Fibroblast of skin of right quadriceps (primary cell): ENCODE measurements at regions not wholly inside any gene's neighbourhood (a gene's known extent, or its start where the extent isn't known, plus 50 kb on each side); places are given as distances from the start of the nearest gene placed in this dataset.
"Not testable (repeated sequence)": the region's sequence is repeated elsewhere in the genome, so short reads cannot be mapped to it uniquely, and the experiment has no call there.

ENCODE experiments used
- DNase-seq: peaks from one replicate; pipeline ENCODE4 v3.0.0-alpha.2; 2013

DNA sequence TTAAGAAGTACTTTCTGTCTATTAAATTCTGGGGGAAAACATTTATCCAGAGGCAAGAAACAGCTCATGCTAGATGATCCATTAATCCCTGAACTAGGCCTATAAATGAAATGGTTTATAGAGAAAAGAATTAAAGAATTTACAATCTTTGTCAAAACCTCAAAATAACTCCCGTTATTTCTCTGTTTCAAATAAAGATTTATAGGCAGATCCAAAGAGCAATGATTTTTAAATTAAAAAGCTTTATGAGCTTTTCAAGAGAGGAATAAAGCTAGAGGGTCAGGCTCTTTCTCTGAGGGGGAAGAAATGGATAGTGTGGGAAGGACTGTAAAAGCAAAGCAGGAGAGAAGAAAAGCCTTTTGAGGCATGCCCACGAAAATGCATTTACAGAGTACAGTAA lies 82.5 kb upstream of the OGFRL1 start:
- no peak for DNase-seq

DNA sequence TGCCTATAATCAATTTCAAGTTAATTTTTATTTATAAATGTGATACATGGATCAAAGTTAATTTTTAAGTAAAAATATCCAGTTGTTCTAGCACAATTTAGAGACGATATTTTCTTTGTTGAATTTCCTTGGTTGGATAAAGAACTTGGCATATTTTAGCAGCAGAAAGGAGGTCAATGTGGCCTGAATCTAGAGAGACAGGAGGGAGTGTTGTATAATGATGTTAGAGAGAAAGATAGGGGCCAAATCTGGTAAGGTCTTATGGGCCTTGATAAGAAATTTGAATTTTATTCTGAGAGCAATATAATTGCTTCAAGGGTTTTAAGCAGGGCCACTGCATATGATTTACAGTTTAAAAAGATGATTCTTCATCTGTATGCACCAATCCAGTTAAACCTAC lies 79.4 kb upstream of the OGFRL1 start:
- no peak for DNase-seq

- no peak for DNase-seq
Observed at GRCh38 chr6:71209626-71210025, 79.0 kb upstream of the OGFRL1 start.

GRCh38 chr6:71211799-71212198 lies 76.8 kb upstream of the OGFRL1 start:
- DNase-seq, result peak; percentile 16

- no peak for DNase-seq
Observed at GRCh38 chr6:71220466-71220865, 68.1 kb upstream of the OGFRL1 start.

GRCh38 chr6:71222671-71223070 lies 65.9 kb upstream of the OGFRL1 start:
- DNase-seq, result no peak

DNA sequence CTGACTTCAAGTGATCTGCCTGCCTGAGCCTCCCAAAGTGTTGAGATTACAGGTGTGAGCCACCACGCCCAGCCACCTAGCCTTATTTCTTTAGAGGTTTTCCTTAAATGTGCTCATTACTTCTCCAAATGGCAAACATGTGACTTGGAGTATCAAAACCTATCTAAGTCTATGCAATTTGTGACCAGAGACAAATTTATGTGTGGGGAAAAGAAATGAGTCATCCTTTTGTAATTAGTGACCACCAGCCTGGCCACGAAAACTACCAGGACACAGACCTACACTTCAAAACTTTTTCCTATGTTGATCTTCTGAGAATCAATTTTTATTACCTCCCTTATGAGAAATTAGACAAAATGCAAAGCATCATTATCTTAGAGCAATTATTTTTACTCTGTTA lies 64.6 kb upstream of the OGFRL1 start:
- no peak for DNase-seq

GRCh38 chr6:71226151-71226550 lies 62.5 kb upstream of the OGFRL1 start:
- no peak for DNase-seq

DNA sequence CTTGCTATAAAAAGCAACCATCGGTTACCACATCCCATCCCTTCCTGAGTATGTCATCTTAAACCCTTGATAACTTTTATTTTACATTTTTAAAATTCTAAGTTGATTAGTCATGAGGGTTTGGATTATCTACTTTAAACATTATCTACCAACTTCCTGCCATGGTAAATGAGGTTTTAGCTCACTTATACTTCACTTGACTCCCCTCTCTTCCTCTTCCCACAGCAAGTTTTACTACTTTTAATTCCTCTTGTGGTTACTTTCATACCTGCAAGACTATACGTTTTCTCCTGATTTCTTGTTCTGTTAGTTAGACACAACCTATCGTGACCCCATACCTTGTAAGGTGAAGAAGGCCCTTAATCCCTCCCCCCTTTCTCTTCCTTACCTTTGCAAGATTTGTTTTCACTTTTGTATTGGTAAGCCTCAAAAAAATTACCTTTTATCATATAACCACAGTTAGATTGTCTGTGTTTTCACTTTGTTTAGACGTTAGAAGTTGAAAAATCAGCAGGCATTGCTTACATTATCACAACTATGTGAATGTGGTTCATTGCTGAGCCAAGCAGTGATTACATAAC lies 60.1 kb upstream of the OGFRL1 start:
- DNase-seq, result peak; percentile 55

DNA sequence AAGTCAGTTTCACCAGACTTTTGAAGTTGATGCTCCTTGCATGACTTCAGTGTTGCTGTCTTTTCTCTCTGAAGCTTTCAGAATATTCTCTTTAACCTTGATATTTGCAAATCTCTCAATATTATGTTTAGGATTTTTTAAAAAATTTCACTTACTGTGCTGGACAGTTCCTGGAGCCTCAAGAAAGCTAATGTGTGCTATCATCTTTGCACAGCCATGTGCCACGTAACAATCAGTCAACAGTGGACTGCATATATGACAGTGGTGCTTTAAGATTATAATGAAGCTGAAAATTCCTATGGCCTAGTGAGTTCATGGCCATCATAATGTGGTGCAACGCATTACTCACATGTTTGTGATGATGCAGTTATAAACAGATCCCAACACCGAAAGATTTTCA lies 59.1 kb upstream of the OGFRL1 start:
- no peak for DNase-seq

DNA sequence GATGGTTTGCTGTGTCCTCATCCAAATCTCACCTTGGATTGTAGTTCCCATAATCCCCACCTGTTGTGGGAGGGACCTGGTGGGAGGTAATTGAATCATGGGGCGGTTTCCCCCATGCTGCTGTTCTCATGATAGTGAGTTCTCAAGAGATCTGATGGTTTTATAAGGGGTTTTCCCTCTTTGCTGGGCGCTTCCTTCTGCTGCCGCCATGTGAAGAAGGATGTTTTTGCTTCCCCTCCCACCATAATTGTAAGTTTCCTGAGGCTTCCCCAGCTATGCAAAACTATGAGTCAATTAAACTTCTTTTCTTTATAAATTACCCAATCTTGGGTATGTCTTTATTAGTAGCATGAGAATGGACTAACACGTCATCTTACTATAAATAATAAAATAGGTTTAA lies 55.7 kb upstream of the OGFRL1 start:
- not testable (repeated sequence) for DNase-seq

- no peak for DNase-seq
Observed at GRCh38 chr6:71236926-71237434, 51.6 kb upstream of the OGFRL1 start.

DNA sequence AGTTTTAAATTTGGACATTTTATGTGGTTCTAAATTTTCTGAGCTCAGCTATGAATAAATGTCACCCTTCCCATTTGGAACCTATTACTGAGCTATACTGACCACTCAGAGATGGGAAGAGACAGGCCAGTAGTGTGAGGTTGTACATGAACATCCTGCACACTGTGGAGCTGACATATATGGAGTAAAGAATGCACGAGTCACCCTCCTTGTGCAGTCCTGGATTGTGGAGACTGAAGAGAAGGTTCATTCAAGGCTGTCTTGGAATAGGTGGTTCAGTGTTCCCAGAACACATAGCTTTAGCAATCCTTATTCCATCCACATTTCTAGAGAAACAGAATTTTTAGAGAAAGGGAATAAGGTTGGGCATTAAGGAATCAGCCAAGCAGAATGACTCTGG lies 50.3 kb upstream of the OGFRL1 start:
- peak; percentile 65 for DNase-seq
